Activated T-cell treated with anti-CD3 and anti-CD28 coated beads, Interleukin-2, amount 50 U/mL, for 48 hours (primary cell): ENCODE measurements at regions not wholly inside any gene's neighbourhood (a gene's known extent, or its start where the extent isn't known, plus 50 kb on each side); places are given as distances from the start of the nearest gene placed in this dataset.

Experiments
- DNase-seq, 2 experiments: peaks; one replicate each; pipeline ENCODE4 v3.0.0-alpha.2; 2020

DNA sequence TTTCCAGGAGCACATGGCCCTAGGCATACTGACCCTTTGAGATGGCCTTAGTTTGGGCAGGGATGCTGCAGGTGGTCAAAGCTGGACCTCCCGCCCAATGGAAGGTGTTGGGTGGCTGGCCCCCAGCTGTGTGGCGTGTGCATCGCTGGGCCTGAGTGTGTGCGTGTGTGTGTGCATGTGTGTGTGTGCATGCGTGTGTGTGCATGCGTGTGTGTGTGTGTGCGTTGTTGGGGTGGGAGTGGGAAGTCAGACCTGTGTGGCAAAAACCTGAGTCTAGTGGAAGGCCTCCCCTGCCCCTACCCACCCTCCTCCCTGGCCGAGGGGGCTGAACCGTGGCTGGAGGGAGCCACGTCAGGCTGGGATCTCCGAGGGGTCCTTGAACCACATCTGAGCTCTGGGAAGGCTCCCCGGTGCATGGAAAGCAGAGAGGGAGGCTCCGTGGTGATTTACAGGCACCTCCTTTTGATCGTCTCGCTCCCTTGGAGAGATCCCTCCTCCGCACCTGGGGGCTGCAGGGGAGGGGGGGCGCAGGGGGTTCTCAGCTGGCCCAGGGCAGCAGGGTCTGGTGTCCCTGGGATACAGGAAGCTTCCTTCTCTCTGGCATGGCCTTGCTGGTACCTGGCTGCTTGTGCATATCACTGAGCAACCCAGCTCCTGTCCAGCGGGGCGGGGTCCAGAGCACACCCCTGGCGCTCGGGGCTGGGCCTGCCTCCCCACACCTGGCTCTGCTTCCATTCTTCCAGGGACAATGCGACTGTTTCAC, 124.7 kb upstream of the WNT4 start:
- no peak for DNase-seq

DNA sequence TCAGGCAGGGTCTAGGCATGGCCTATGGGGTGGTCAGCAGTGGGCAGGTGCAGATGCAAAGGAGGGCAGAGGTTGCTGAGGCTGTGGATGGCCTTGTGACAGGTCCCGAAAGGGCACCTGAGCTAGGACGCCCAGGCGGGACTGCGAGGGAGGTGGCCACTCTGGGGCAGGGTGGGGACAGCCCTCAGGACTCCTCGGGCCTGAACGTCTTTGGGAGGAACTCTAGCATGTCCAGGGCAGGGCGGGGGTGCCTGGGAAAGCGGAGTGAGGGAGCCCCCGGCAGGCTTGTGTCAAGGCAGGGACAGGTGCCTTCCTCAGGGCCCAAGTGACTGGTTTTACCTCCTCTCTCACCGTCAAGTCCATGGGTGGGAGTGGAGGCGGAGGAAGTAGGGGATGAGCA, 125.4 kb upstream of the WNT4 start:
- no peak for DNase-seq

DNA sequence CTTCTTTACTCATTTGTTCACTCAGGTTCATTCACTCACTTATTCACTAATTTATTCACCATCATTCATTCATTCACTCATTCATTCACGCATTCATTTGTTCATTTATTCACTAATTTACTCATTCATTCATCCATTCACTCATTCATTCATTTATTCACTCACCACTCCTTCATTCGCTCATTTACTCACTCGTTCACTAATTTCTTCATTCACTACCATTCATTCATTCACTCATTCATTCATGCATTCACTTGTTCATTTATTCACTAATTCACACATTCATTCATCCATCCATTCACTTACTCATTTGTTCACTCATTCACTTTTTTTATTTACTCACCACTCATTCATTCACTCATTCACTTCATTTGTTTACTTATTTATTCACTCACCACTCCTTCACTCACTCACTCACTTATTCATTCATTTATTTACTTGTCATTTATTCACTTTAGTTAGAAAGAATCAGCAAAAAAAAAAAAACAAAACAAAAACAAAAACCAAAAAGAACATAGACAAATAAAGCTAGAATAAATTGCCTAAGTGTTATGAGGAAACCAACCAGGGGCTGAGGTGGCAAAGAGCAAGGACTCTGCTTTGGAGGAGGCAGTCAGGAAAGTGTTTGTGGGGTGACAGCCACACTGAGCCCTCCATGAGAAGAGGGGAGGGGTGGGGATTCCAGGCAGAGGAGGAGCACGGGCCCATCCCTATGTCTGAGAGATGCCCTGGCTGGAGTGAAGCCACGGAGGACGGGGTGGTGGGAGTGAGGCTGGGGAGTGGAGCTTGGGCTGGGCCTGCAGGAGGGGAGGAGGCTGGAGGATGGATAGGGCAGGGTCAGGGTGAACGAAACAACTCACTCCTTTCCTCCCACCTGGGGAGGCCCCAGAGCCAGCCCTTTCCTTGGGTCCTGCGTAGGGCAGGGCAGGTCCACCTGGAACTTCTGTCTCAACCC, 129.2 kb upstream of the WNT4 start:
- no peak for DNase-seq

DNA sequence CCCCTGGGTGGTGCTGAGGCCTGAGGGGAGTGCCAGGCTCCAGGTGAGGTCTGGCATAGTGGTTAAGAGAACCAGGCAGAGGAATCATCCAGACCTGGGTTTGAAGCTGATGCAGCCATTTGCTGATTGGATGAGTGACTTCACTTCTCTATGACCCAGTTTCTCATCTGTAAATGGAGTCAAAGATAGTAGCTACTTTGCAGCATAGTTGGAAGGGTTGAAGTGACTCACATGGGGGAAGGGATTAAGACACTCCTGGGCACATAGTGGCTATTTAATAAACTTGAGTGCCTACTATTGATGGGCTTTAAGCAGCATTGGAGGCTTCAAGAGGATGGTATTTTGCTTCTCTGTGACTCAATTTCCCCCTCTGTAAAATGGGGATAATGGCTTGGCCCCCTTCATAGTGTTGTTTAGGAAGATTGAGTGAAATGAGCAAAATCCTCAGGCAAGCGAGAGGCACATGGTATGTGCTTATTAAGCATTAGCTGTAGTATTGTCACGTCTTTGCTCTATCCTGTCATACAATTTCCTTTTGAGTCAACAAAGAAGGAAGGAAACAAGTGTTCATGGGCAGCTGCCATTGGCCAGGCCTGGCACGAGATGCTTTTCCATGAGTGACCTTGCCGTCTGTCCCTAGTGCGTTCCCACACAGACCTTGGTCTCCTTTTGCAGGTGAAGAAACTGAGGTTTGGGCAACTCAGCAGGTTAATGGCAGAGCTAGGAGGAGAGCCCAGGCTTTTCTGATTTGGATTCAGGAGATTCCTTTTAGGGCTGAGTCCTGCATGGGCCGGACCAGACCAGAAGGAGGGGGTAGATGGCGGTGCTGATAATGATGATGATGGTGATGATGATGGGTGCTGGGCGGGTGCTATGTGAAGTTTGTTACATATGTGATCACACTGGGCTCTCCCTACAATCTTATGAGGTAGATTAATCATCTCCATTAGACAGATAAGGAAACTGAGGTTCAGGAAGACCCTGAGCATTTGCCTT, 131.1 kb upstream of the WNT4 start:
- no peak for DNase-seq

DNA sequence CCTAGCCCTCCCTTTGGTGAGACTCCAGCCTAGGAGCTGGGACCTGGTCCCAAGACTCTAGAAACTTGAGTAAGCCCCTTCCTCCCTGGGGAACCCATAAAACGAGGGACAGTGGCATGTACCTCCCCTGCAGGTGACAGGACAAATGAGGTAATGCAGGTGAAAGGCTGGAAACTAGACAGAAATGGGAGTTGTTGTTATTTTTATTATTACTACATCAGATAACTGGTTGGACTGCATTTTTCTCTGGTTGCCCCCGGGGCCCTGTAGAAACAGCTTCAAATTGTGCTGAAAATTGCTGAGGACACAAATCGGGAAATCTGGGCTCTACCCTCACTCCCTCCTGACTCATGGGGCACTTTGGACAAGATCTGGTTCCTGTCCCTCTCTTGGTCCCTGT, 132.3 kb upstream of the WNT4 start:
- no peak for DNase-seq

DNA sequence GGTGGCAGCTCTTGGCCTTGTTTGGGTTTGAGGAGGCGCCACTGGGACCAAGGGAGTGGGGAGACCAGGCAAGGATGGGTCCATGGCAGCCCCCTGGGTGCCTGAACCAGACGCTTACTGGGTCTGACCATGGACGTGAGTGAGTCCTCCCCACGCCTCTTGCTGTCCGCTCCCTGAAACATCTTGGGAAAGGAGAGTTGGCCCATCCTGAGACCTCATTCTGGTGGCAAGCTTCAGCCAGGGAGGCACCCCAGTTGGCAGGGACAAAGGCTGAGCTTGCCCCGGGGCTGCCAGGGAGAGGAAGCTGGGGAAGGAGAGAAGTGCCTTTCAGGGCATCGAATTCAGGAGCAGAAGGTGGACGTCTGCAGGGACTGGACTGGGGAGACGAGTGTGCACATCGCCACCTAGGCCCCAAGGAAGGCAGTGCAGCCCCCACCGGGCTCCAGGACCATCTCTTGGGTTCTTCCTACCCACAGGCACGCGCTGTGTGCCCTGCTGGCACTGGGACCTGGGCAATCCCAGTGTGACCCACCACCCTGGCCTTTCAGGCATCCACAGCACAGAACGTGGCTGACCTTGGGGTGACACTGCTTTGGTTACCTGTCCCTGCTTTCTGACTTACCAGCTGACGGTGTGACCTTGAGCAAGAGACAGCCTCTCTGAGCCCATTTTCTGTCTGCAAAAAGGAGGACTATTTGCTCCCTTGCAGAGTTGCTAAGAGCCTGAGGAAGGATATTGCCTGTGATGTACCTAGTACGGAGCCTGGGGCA, 132.9 kb upstream of the WNT4 start:
- peak; percentile 58 to 75 for DNase-seq

DNA sequence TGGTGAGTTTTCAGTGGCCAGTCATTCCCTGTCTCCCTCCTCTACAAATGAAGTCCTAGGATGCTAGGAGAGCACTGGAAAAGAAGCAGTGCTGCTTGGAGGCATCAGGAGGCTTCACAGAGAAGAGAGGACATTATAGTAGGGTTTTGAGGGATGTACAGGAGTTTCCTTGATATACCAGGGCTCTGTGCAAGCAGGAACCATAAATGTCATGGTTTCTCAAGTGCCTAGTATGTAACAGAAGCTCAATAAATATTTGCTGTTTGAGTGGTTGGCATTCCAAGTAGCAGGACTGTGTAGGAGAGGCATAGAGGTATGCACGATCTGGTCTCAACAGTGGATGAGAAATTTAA, 133.5 kb upstream of the WNT4 start:
- DNase-seq = no peak

DNA sequence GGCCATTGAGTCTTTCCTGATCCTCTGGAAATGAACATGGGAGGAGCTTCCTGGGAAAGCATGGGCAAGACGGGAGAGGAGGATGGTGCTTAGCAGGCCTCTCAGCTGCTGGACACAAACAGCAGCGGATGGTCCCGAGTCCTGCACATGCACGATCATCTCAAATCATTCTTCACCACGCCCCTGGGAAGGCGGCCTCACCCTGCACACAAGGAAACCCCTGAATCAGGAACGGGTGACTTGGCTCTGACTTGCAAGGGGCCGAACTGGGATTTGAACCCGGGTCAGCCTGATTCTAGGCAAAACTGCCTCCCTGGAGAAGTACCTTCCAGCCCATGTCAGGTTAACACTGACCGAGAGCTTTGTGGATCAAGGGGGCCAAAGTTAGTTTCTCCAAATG, 134.8 kb upstream of the WNT4 start:
- DNase-seq = no peak

DNA sequence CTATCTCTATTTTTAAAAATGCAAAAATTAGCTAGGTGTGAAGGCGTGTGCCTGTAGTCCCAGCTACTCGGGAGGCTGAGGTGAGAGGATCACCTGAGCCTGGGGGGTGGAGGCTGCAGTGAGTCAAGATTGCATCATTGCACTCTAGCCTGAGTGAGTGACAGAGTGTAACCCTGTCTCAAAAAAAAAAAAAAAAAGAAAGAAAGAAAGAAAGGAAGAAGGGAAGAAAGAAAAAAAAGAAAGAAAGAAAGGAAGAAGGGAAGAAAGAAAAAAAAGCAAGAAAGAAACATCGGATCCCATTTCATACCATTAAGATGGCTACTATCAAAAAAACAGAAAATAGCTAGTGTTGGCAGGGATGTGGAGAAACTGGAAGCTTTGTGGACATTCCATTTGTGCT, 136.8 kb upstream of the WNT4 start:
- DNase-seq = no peak

DNA sequence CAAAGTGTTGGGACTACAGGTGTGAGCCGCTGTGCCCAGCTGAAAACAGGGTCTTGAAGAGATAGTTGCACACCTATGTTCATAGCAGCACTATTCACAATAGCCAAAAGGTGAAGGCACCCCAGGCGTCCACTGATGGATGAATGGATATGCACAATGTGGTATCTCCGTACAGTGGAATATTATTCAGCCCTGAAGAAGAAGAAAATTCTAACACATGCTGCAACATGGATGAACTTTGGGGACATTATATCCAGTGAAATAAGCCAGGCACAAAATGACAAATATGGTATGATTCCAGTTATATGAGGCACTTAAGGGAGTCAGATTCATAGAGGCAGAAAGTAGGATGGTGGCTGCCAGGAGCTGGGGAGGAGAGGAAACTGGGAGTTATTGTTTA, 137.6 kb upstream of the WNT4 start:
- DNase-seq = no peak

DNA sequence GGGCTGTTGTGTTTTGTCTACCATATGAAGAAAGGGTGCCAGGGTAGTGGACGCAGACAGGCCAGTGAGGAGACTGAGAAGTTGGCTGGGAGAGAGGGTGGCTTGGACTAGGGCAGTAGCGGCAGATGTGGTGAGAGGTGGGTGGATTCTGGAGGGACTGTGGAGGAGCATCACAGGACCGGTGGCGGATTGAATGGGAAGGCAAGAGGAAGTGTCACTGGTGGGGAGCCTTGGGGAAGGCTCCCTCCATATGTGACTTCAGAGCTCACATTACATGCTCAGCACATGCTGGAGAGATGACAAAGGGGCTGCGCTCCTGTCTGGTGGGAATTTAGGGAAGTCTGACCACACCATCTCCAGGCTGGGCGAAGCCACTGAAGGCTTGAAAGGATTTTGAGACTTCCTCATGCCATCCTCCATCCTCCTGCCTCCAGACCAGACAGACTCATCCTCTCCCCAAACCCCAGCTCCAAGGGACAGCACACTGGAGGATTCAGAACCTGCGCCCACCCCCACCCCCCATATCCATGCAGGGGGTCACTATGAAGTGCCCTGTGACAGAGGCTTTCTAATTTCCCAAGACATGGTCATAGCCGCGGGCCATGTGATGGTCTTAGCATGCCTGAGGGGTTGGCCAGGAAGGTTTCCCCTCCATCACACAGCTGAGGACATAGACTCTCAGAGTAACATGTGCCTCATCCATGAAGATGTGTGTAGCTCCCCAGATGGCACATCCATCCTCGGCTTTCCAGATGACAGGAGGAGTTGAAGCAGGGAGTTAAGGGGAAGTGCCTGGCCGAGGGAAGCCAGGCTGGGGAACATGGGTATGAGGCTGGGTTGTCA, 138.8 kb upstream of the WNT4 start:
- DNase-seq = peak in 1 of 2 experiments; percentile 8

DNA sequence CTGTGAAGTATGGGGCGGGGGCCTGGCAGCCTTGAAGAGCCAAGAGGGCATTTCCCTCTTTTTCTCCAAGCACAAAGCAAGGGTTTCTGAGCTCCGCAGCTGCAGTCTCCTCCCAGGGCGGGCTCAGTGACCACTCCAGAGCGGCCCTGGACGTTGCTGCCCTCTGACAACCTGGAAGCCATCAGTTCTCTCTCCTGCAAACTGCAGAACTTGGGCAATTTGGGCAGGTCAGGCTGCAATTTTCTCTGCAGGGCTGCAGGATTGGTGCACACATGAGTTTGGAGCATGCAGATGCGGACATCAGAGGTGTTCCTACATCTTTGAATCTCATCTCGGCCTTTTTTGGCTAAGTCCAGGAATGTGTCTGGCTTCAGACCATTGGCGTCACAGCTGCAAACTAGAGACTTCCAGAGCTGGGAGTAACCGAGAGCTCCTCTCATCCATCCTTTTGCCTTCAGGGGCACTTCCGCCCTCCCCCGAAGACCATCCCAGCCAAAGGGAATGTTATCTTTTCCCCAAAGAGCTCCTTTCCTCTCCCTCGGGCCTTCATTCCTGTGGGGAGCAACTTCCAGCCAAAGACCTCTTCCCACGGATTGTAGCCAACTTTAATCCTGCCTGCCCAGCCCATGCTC, 139.6 kb upstream of the WNT4 start:
- DNase-seq = no peak

DNA sequence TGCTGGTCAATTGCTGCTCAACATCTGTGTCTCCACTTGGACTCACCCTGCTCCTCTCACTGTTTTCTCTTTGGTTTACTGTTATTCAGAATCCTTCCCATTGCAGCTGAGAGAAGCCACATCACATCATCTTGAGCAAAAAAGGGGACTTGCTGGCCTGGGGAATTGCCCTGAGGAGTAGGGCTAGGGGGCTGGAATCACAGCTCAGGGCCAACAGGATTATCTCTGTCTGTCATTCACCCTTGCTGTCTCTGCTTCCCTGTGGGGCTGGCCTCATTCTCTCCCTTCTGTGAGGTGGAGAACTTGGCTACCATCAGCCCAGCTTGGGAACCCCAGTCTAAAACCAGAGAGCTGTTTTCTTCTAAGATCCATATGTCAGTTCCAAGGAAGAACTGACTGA, 140.7 kb upstream of the WNT4 start:
- no peak for DNase-seq

DNA sequence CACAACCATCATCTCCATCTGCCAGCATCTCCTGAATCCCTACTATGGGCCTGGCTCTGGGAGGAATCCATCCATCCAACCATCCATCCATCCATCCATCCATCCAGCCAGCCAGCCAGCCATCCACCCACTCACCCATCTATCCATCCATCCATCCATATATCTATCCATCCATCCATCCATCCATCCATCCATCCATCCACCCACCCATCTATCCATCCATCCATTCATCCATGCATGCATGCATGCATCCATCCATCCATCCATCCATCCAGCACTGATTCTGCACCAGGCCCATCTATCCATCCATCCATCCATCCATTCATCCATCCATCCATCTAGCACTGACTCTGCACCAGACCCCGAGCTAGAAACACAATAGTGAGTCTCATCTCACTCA, 141.3 kb upstream of the WNT4 start:
- DNase-seq = no peak

DNA sequence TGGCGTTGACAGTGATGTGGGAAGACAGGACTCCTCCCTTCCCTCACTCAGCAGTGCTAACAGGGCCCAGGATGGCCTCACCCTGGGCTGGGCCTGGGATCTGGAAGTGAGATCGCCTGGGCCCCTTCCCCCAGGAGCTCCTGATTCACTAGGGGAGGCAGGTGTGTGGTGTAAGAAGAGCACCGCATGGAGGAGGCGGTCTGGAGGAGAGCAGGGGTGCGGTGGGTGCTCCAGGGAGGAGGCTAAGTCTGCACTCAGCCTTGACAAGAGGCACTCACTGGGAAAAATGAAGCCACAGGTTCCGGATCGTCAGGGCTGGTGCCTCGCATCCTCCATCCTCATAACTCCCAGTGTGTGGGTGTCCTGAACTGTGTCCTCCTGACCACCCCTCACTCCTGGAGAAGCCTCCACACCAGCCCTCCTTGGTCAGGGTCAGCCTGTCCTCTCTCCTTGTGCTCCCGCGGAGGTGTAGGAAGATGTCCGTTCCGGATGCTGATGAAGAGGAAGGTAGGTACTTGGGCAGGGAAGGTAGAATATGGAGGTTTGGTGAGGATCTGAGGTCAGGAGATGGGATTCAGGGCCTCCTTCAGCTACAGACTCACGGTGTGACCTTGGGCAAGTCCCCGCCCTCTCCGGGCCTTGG, 142.1 kb upstream of the WNT4 start:
- no peak for DNase-seq

DNA sequence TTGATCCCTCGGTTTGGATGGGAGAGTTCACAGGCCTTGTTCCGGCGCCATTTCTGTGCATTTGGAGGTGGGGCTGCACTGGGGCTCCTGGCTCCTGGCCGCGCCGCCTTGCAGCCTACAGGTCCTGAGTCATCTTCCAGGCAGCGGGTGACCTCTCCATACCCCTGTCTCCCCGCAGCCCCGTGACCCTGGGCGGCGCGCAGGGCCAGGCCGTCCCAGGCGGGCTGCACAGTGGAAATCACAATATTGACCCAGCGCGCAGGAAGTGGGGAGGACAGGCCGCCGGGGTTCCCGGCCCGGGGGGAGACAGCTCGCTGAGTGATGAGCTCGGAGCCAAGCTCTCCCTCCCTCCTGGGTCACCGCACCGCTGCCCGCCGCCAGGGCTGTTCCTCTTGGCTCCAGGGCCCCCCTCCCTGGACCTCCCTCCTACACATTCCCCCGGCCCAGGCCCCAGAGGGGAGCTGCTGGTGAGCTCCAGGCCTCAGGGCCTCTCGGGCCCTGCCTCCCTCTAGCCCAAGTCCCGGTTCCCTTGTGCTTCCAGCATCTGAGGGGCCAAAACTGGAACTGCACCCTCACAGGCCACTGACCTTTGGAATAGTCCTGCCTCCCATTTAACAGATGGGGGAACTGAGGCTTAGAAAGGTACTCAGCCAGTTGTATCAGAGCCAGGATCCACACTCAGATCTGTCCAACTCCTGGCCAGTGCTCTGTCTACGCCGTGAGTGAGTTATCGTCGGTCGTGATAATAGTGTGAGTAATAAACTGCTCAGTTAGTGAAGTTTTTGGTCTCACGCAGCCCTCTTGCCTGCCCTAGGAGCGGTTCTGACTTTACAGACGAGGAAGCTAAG, 142.9 kb upstream of the WNT4 start:
- DNase-seq = no peak

DNA sequence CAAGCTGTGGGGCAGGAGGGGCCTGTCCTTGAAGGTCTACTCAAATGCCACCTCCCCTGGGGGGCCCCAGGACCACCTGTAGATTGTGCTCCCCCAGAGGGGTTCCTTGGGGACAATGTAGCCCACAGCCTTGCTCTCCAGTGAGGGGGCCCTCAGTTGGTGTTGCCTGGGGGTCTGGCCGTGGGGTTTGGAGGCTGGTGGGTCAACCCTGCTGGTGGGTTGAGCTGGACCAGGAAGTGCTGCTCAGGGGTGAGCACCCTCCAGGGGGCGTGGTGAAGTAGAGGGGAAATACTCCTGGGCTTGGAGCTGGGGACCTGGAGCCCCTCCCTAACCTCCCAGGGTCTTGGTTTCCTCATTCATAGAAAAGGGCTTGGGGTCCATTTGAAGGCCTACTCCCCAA, 143.6 kb upstream of the WNT4 start:
- no peak for DNase-seq

DNA sequence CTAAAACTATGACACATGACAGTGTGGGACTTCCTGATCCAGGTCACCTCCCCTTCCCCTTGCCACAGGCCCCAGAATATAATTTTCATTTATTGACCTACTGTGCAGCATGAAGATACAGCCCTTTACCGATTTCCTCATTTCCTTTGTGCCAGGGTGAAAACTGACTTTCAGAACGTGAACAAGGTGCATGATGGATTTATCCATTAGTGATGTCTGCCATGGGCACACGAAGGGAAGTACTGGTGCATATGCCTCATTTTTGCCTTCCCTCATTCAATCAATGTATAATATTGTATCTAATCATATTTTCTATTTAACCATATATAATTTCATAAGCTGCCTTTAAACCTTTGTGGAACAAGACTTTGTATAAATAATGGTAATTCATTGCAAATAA, 144.4 kb upstream of the WNT4 start:
- DNase-seq = no peak

DNA sequence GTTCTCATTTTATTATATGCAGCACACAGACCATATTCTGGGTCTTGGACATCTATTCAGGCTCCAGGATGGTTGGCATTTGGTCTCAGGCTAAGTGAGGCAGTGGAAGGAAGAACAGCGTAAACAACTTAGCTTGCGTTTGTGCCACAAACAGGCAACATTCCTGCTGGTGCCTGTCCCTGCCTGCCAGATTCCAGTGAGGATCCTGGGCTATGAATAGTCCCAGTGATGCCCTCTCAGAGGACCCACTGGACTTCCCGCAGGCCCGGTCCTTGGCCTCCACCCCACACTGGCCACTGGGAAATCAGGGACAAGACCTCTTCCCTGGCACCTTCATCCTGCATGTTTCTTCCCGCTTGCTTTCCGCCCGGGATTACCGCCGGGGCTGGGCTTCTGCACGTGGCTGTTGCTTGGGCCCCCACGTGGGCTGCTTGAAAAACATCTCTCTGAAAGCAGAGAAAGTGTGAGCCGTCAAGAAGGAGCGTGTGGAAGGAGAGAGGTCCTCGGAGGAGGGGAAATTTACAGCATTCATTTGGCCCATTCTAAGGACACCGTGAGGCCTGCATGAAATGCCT, 145.1 kb upstream of the WNT4 start:
- no peak for DNase-seq
